ENCODE measurements at regions not wholly inside any gene's neighbourhood (a gene's known extent, or its start where the extent isn't known, plus 50 kb on each side); places are given as distances from the start of the nearest gene placed in this dataset.
"Not testable (repeated sequence)": the region's sequence is repeated elsewhere in the genome, so short reads cannot be mapped to it uniquely, and the experiment has no call there.

GRCh38 chr12:126282691-126283090, 1217.5 kb downstream of the AACS start:
- H3K4me2 ChIP-seq (ENCODE audit: insufficient read depth, low read length, poor library complexity, severe bottlenecking): no peak overlapping the region
- no peak overlapping the region for H2AK5ac ChIP-seq (ENCODE audit: low read depth, low read length)
- no CpG with 5 or more reads among the region's 4 CpGs for WGBS, 2 donors (ENCODE audit: extremely low coverage in 2 of 2, insufficient read length in 2 of 2, insufficient replicate concordance in 1 of 2)
- H3K9ac ChIP-seq (ENCODE audit: low read depth, low read length, poor library complexity): no peak overlapping the region
- H3K36me3 ChIP-seq (replicated peaks in 1 of 2; ENCODE audit: control insufficient read depth in 2 of 2, insufficient read depth in 2 of 2, low read length in 2 of 2): no peaks in the 10 kb centered on the region
- H3K27ac ChIP-seq (replicated peaks; ENCODE audit: low read length): no peak overlapping the region
- H2AFZ ChIP-seq (ENCODE audit: low read length): no peak overlapping the region
- no peaks in the 10 kb centered on the region for H3K9me3 ChIP-seq (replicated peaks in 1 of 2; ENCODE audit: control insufficient read depth in 2 of 2, insufficient read depth in 1 of 2, low read depth in 1 of 2, low read length in 2 of 2)
- H2BK15ac ChIP-seq (ENCODE audit: low read length): no peak overlapping the region
- no peaks in the 10 kb centered on the region for H3K27me3 ChIP-seq (ENCODE audit: control insufficient read depth in 3 of 3, insufficient read depth in 3 of 3, low read depth in 1 of 3, low read length in 3 of 3)
- no peaks in the 10 kb centered on the region for H3K79me1 ChIP-seq (ENCODE audit: low read depth, low read length)
- H4K91ac ChIP-seq (ENCODE audit: low read depth, low read length, poor library complexity): no peak overlapping the region
- H3K14ac ChIP-seq (ENCODE audit: low read length): no peak overlapping the region
- H3K4me3 ChIP-seq (ENCODE audit: low read length in 2 of 2): no peak overlapping the region
- no peak overlapping the region for H2BK120ac ChIP-seq (ENCODE audit: low read depth, low read length)
- H3K4me1 ChIP-seq (ENCODE audit: control insufficient read depth in 2 of 2, insufficient read depth in 1 of 2, low read depth in 1 of 2, low read length in 2 of 2): no peaks in the 10 kb centered on the region
- no peak overlapping the region for H3K23ac ChIP-seq (ENCODE audit: low read depth, low read length, poor library complexity)
- H3K18ac ChIP-seq (ENCODE audit: low read length): no peak overlapping the region
- DNase-seq (ENCODE audit: low spot score): no peak
- H3K4ac ChIP-seq (ENCODE audit: low read length): no peak overlapping the region
- no peak overlapping the region for H2BK5ac ChIP-seq (ENCODE audit: low read length)
- H2BK12ac ChIP-seq (ENCODE audit: low read length): no peak overlapping the region
- H4K8ac ChIP-seq (ENCODE audit: low read depth, low read length): no peak overlapping the region

DNA sequence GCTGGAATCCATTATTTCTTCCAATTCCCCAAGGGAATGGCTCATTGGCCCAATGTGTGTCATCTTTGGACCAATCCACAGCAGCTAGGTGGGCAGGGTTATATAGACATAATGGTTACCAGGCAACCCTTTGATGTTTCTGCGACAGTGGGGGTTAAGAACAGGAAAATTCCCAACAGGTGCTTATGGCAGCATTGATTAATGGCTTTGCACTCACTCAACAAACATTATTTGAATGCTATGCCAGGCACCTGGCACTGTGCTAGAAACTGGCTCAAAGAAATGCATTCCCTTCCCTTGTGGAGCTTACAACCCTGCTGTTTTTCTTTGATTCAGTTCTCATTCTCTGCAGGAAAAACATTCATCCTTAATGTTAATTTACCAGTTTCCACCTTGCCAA, 1221.0 kb downstream of the AACS start:
- no peaks in the 10 kb centered on the region for H3K36me3 ChIP-seq (replicated peaks in 1 of 2; ENCODE audit: control insufficient read depth in 2 of 2, insufficient read depth in 2 of 2, low read length in 2 of 2)
- H3K18ac ChIP-seq (ENCODE audit: low read length): no peak overlapping the region
- H2BK5ac ChIP-seq (ENCODE audit: low read length): no peak overlapping the region
- no peak for DNase-seq (ENCODE audit: low spot score)
- no peaks in the 10 kb centered on the region for H3K4me1 ChIP-seq (ENCODE audit: control insufficient read depth in 2 of 2, insufficient read depth in 1 of 2, low read depth in 1 of 2, low read length in 2 of 2)
- H2AK5ac ChIP-seq (ENCODE audit: low read depth, low read length): no peak overlapping the region
- no peak overlapping the region for H3K4me2 ChIP-seq (ENCODE audit: insufficient read depth, low read length, poor library complexity, severe bottlenecking)
- no peak overlapping the region for H3K23ac ChIP-seq (ENCODE audit: low read depth, low read length, poor library complexity)
- H4K91ac ChIP-seq (ENCODE audit: low read depth, low read length, poor library complexity): no peak overlapping the region
- no CpG with 5 or more reads among the region's 1 CpG for WGBS, 2 donors (ENCODE audit: extremely low coverage in 2 of 2, insufficient read length in 2 of 2, insufficient replicate concordance in 1 of 2)
- peaks cover 1% of the 10 kb centered on the region for H3K79me1 ChIP-seq (ENCODE audit: low read depth, low read length)
- no peak overlapping the region for H2BK15ac ChIP-seq (ENCODE audit: low read length)
- no peak overlapping the region for H3K9ac ChIP-seq (ENCODE audit: low read depth, low read length, poor library complexity)
- no peaks in the 10 kb centered on the region for H3K27me3 ChIP-seq (ENCODE audit: control insufficient read depth in 3 of 3, insufficient read depth in 3 of 3, low read depth in 1 of 3, low read length in 3 of 3)
- no peak overlapping the region for H2BK120ac ChIP-seq (ENCODE audit: low read depth, low read length)
- no peaks in the 10 kb centered on the region for H3K9me3 ChIP-seq (replicated peaks in 1 of 2; ENCODE audit: control insufficient read depth in 2 of 2, insufficient read depth in 1 of 2, low read depth in 1 of 2, low read length in 2 of 2)
- H3K14ac ChIP-seq (ENCODE audit: low read length): no peak overlapping the region
- H2BK12ac ChIP-seq (ENCODE audit: low read length): no peak overlapping the region
- H3K4me3 ChIP-seq (ENCODE audit: low read length in 2 of 2): no peak overlapping the region
- H3K4ac ChIP-seq (ENCODE audit: low read length): no peak overlapping the region
- no peak overlapping the region for H4K8ac ChIP-seq (ENCODE audit: low read depth, low read length)
- H3K27ac ChIP-seq (replicated peaks; ENCODE audit: low read length): no peak overlapping the region
- no peak overlapping the region for H2AFZ ChIP-seq (ENCODE audit: low read length)

GRCh38 chr12:126290456-126290855, 1225.2 kb downstream of the AACS start:
- no peaks in the 10 kb centered on the region for H3K4me1 ChIP-seq (ENCODE audit: control insufficient read depth in 2 of 2, insufficient read depth in 1 of 2, low read depth in 1 of 2, low read length in 2 of 2)

GRCh38 chr12:126291987-126292386, 1226.8 kb downstream of the AACS start:
- H4K91ac ChIP-seq (ENCODE audit: low read depth, low read length, poor library complexity); H3K79me1 ChIP-seq (ENCODE audit: low read depth, low read length); H3K14ac ChIP-seq (ENCODE audit: low read length); H3K27ac ChIP-seq (replicated peaks; ENCODE audit: low read length); H2AK5ac ChIP-seq (ENCODE audit: low read depth, low read length); H2AFZ ChIP-seq (ENCODE audit: low read length); H3K4me2 ChIP-seq (ENCODE audit: insufficient read depth, low read length, poor library complexity, severe bottlenecking); H2BK15ac ChIP-seq (ENCODE audit: low read length); H3K4me3 ChIP-seq (ENCODE audit: low read length in 2 of 2); H3K9me3 ChIP-seq (replicated peaks in 1 of 2; ENCODE audit: control insufficient read depth in 2 of 2, insufficient read depth in 1 of 2, low read depth in 1 of 2, low read length in 2 of 2); H2BK120ac ChIP-seq (ENCODE audit: low read depth, low read length); DNase-seq (ENCODE audit: low spot score); H3K27me3 ChIP-seq (ENCODE audit: control insufficient read depth in 3 of 3, insufficient read depth in 3 of 3, low read depth in 1 of 3, low read length in 3 of 3); H3K18ac ChIP-seq (ENCODE audit: low read length); H3K4ac ChIP-seq (ENCODE audit: low read length); H4K8ac ChIP-seq (ENCODE audit: low read depth, low read length); H2BK12ac ChIP-seq (ENCODE audit: low read length); H3K4me1 ChIP-seq (ENCODE audit: control insufficient read depth in 2 of 2, insufficient read depth in 1 of 2, low read depth in 1 of 2, low read length in 2 of 2); H2BK5ac ChIP-seq (ENCODE audit: low read length); H3K36me3 ChIP-seq (replicated peaks in 1 of 2; ENCODE audit: control insufficient read depth in 2 of 2, insufficient read depth in 2 of 2, low read length in 2 of 2); H3K23ac ChIP-seq (ENCODE audit: low read depth, low read length, poor library complexity); H3K9ac ChIP-seq (ENCODE audit: low read depth, low read length, poor library complexity): not testable (repeated sequence)
- WGBS, 2 donors (ENCODE audit: extremely low coverage in 2 of 2, insufficient read length in 2 of 2, insufficient replicate concordance in 1 of 2): no CpG with 5 or more reads among the region's 3 CpGs

More at GRCh38 chr12:126290456-126290855, 1225.2 kb downstream of the AACS start:
- H3K23ac ChIP-seq (ENCODE audit: low read depth, low read length, poor library complexity): no peak overlapping the region
- H3K79me1 ChIP-seq (ENCODE audit: low read depth, low read length): peaks cover 1% of the 10 kb centered on the region
- H2AFZ ChIP-seq (ENCODE audit: low read length): no peak overlapping the region
- no peak overlapping the region for H2AK5ac ChIP-seq (ENCODE audit: low read depth, low read length)
- no peak overlapping the region for H3K9ac ChIP-seq (ENCODE audit: low read depth, low read length, poor library complexity)
- no peak overlapping the region for H3K4ac ChIP-seq (ENCODE audit: low read length)
- H2BK15ac ChIP-seq (ENCODE audit: low read length): no peak overlapping the region
- H2BK12ac ChIP-seq (ENCODE audit: low read length): no peak overlapping the region
- no peak overlapping the region for H2BK5ac ChIP-seq (ENCODE audit: low read length)
- no peak overlapping the region for H4K91ac ChIP-seq (ENCODE audit: low read depth, low read length, poor library complexity)
- no peak overlapping the region for H3K4me2 ChIP-seq (ENCODE audit: insufficient read depth, low read length, poor library complexity, severe bottlenecking)
- H3K9me3 ChIP-seq (replicated peaks in 1 of 2; ENCODE audit: control insufficient read depth in 2 of 2, insufficient read depth in 1 of 2, low read depth in 1 of 2, low read length in 2 of 2): peaks cover 0 to 2% of the 10 kb centered on the region in 2 donors
- no peaks in the 10 kb centered on the region for H3K27me3 ChIP-seq (ENCODE audit: control insufficient read depth in 3 of 3, insufficient read depth in 3 of 3, low read depth in 1 of 3, low read length in 3 of 3)
- no peak overlapping the region for H3K18ac ChIP-seq (ENCODE audit: low read length)
- DNase-seq (ENCODE audit: low spot score): no peak
- H3K27ac ChIP-seq (replicated peaks; ENCODE audit: low read length): no peak overlapping the region
- no peak overlapping the region for H3K4me3 ChIP-seq (ENCODE audit: low read length in 2 of 2)
- H2BK120ac ChIP-seq (ENCODE audit: low read depth, low read length): no peak overlapping the region
- H3K14ac ChIP-seq (ENCODE audit: low read length): no peak overlapping the region
- H3K36me3 ChIP-seq (replicated peaks in 1 of 2; ENCODE audit: control insufficient read depth in 2 of 2, insufficient read depth in 2 of 2, low read length in 2 of 2): no peaks in the 10 kb centered on the region
- H4K8ac ChIP-seq (ENCODE audit: low read depth, low read length): no peak overlapping the region
